ENCODE measurements at regions not wholly inside any gene's neighbourhood (a gene's known extent, or its start where the extent isn't known, plus 50 kb on each side); places are given as distances from the start of the nearest gene placed in this dataset.

- TF ChIP-seq TAF1 (IDR thresholded peaks at IDR 0.05; ENCODE audit: borderline replicate concordance, insufficient read depth, low read length) (no peak), REST (IDR thresholded peaks at IDR 0.05; ENCODE audit: insufficient read depth in 1 of 2, low read depth in 2 of 2, low read length in 2 of 2) (no peak), SIN3A (IDR thresholded peaks at IDR 0.05; ENCODE audit: borderline replicate concordance, insufficient read depth, low read length) (no peak), POLR2AphosphoS5 (IDR thresholded peaks at IDR 0.05; ENCODE audit: low read depth, low read length) (no peak)
Measured at GRCh38 chr1:208347191-208347590, 103.0 kb upstream of the PLXNA2 start.

All from PFSK-1 (cell line).